NOMO-1 treated with DMSO at 0.1 percent for 48 hours (cell line): ENCODE measurements at regions not wholly inside any gene's neighbourhood (a gene's known extent, or its start where the extent isn't known, plus 50 kb on each side); places are given as distances from the start of the nearest gene placed in this dataset.

Source experiments
- DNase-seq: peaks from one replicate; lab custom pipeline; 2025; ENCODE audit not compliant: unreplicated experiment; lab: John Stamatoyannopoulos, UW

DNA sequence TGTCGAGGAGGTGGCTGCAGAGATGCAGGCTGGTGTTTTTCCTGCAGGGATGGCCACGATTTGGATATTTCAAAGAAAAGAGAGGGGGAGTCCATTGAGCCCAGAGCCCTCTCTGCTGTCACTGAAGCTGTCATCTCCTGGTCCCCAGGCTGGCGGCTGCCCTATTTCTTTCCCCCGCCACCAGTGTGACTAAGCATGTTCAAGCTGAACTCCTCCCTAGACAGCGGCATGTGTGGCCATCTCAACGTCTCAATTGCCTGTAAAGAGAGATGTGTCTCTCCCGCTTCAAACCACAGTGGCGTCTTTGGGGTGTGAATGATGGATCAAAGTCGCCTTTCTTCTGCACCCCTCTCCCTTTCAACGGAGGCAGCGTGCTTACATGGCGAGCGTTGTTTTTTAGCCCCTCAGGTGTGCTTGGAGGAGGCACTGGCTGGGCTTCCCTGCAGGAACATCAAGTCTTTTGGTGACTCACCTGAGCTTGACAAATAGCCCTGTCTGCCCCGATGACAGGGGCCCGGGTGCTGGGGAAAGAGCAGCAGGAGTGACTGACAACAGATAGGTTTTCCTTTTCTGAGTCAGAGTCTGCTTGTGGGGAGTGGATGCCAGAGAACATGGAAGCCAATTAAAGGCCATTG, 346.4 kb upstream of the AJAP1 start:
- no peak for DNase-seq

DNA sequence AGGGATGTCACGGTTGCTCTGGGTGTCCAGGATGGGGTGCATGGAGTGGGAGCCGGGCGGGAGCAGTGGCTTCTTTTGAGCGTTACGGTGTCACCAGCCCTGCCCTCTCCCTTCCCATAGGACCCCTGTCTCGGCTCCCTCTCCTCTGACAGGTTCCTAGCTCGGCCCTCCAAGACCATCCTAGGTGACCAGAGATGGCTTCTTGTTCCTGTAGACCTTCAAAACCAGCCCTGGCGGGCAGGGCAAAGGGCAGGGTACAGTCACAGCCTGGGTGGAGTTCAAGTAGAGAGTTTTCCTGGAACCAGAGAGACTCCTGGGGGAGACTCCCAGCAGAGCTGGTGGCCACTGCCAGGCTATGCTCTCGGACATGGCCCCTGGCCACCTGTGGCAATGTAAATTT, 345.6 kb upstream of the AJAP1 start:
- no peak for DNase-seq

DNA sequence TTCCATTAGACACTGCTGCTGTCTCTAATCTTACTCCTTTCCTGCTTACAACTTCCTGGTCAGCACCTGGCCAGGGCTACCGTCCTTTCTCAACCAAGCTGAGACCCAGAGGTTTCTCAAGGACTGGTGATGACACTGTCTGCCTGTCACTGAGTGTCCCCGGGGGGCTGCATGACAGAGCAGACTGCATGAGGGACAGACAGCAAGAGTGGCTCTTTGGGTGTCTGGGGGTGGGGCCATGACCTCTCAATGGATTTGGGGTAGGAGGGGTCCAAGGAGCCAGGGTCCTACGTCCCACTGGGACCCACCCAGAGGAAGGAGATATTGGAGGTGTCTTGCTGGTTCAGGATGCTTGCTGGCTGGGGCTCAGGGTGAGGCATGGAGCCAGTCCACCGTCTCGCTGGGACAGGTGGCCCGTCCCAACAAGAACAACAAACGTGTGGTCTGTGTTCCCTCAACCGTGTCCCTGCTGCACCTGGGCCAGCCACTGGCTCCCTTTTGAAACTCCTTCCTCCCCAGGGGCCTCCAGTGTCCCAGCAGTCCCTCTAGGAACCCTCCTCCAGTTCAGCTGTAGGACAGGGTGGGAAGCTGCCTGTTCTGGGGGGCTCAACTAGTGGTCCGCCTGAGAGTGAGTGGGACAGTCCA, 344.6 kb upstream of the AJAP1 start:
- no peak for DNase-seq

DNA sequence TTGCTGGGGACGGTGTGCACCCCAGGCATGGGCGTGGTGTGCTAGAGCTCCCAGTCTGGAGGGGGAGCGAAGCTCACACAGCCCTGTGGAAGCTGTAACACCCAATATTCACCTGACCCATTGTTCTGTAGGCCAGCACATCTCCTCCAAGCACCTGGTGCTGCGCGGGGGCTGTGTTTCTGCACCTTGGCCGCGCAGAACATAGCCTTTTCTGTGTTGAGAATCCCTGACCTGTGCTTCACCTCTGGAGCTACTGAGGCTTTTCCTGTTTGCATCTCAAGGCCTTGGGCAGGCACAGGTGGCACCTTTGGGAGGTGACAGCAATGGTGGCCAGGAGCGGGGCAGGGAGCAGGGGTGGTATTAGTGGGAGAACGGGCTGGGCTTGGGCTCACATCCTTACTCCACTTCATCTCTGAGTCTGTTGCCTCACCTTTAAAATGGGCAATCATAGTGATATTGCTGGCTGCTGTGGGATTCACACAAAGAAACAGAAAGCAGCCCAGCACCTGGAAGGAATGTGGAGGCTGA, 343.9 kb upstream of the AJAP1 start:
- no peak for DNase-seq

DNA sequence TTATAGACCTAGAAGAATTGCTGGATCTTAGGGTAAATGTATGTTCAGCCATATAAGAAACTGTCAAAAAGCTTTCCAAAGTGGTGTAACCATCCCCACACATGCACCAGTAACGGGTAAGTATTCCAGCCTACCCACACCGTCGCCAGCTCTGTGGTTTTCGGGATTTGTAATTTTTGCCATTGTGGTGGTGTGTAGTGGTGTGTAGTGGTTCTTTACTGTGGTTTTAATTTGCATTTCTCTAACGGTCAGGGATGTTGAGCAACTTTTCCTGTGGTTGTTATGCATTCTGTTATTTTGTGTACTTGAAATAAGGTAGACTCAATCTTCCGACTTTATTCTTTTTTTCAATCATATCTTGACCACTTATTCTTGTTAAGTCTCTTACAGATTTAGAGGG, 342.4 kb upstream of the AJAP1 start:
- no peak for DNase-seq

DNA sequence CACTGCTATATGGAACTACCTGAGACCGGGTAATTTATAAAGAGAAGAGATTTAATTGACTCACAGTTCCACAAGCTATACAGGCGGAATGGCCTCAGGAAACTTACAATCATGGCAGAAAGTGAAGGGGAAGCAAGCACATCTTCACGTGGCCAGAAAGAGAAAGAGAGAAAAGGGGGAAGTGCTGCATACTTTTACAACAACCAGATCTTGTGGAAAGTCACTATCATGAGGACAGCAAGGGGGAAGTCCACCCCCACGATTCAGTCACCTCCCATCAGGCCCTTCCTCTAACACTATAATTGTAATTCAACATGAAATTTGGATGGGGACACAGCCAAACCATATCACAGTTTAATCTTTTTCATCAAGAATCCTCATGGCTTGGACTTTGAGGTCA, 339.2 kb upstream of the AJAP1 start:
- no peak for DNase-seq

DNA sequence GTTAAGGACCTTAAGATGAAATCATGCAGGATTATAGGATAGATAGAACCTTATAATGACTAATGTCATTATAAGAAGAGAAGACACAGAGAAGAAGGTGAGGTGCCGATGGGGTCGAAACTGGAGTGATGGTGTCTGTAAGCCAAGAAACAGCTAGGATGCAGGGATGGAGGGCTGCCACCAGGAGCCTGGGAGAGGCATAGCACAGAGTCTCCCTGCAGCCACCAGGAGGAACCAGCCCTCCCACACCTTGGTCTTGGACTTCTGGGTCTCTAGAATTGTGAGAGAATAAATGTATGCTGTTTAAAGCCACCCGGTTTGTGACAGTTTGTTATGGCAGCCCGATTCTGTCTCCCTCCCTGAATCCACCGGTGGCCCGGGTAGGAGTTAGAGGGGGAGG, 337.2 kb upstream of the AJAP1 start:
- DNase-seq: no peak

DNA sequence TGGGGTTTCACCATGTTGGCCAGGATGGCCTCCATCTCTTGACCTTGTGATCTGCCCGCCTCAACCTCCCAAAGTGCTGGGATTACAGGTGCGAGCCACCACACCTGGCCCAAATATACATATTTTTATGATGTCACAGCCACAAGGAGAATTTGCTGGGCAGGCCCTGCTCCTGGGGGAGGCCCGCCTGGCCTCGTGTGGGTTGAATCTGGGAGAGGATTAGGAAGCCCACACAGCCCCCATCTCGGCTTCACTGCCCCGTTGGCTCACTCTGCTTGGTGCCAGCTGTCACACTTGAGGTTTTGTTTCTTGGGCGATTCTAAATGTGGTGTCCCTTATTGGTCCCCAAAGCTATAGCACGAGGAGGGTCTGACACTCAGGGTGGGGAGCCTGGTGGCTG, 335.7 kb upstream of the AJAP1 start:
- DNase-seq: no peak

DNA sequence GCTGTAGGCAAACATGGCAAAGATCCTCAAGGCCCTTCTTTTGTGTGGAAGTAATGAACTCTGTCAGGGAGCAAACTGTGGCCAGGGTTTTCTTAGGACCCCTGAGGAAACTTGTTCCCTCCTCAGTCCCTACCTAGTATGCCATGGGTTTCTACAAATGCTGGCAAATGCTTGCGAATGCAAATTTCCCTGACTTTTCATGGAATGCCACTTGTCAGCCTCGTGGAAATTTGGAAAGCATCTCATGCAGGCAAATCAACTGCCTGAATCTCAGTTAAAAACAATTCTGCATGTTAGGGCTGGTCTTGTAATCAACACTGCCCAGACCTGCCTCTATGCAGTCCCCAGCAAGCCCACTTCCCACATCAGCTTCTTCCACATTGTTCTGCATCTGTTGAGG, 334.9 kb upstream of the AJAP1 start:
- no peak for DNase-seq

DNA sequence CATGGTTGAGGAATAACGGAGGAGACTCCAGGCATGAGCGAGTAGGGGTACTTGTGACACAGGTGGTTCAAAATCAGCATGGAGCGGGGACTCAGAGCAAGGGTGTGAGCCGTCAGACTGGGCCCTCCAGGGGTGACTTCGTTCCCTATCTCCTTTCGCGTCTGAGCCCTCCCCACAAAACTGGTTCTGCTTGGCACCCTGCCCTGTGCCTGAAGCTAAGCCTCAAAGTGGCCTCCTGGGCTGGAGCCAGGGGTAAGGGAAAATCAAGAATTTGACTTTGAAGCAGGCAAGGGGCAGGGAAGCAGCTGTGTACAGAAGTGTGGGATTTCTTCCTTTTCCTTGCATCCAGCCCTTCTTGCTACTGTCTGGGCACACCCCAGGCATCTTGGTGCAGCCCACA, 331.5 kb upstream of the AJAP1 start:
- DNase-seq: no peak

DNA sequence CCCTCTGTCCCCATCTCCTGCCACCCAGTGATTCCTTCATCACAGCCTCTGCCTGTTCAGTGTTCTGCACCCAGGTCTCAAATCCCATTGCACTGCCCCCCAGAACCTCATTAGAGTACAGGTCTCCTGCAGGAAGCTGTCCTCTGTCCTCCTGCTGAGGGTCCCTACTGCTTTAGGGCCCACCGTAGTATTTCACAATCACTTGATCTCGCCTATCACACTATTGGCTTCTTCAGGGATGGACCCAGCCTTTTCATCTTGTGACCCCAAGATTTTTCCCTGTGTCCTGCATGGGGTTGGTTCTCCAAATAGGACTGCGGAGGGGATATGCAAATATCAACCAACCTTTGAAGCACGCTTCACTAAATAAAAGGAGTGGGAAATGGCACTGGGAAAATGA, 331.1 kb upstream of the AJAP1 start:
- no peak for DNase-seq

DNA sequence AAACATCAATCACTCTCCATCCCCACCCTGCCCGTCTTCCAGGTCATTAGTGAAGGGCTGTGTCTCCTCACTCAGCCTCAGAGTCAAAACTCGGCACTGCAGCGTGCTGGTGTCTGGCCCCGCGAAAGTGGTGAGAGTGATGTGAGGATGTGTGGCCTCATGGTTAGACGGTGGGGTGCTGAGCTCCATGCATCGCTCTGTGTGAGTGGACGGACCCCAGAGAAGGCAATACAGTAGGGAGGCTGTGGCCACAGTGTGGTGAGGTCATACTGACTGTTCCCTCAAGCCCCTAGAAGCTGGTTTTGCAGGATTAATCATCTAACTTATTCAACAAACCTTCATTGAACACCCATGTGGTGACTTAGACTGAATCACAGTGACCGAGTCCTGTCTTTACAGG, 329.9 kb upstream of the AJAP1 start:
- DNase-seq: no peak

DNA sequence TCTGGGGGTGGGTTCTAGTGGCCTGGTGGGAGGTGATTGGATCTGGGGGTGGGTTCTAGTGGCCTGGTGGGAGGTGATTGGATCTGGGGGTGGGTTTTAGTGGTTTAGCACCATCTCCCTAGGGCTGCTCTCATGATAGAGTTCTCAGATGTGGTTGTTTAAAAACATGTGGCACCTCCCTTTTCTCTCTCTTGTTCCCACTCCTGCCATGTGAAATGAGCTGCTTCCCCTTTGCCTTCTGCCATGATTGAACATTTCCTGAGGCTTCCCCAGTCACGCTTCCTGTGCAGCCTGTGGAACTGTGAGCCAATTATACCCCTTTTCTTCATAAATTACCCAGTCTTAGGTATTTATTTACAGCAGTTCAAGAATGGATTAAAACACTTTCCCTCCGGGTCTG, 327.3 kb upstream of the AJAP1 start:
- DNase-seq: no peak

DNA sequence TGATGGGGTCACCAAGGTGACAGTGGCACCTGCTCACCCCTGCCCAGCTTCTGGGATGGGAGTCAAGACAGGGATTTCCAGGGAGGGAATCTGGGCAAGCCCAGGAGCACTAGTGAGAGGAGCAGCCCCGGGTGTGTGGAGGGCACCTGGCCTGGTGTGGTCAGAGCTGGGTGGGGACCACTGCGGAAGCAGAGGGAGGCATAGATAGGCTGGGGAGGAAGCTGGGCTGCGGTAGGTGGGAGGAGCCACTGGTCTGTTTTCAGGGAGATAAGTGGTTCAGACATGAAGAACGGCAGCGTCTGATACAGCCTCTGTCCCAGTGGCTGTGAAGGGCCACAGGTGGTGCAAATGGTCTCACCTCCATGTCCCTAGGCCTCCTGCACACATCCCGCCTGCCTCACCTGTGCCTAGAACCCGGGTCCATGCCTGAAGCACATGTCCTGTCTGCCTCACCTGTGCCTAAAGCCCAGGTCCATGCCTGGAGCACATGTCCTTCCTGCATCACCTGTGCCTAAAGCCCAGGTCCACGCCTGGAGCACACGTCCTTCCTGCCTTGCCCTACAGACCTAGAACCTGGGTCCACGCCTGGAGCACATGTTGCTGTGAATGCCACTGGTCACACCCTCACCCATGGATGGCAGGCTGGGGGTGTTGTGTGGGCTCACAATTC, 325.9 kb upstream of the AJAP1 start:
- no peak for DNase-seq

DNA sequence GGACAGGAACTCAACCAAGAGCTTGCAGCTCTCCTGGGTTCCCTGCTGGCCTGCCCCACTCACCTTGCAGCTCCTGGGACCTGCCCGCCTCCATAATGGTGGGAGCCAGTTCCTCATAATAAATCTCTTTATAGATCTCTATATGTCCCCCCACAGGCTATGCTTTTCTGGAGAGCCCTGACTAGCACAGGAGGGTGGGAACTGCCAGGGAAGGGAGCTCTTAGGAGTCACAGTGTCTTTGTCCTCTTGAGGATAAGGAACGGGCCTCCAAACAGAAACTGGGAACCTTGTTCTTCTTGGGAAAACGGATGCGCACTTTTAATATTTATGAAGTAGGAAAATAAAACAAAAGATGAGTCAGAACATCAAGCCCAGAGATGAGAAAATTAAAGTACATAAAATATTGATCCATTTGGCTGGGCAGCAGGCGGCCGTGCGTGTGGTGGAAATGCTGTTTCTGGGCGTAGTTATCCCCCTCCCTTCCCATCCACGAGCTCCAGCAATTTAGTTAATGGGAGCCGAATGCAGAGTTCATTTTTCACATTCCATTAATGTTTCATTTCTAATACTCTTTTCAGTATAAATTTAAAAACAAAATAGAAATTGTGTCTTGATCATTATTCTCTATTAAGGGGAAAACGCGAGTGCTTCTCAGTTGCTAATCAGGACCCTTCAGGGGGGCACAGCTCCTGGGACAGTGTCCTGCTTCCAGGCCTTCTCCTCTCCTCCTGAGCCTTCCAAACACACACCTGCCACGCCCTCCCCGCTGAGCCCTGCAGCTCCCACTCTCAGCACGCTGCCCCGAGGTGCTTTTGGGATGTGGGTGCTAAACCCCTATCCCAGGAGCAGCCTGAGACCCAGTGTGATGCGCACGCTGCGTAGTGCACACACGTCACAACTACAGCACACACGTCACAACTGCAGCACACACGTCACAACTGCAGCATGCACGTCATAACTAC, 323.3 kb upstream of the AJAP1 start:
- DNase-seq: no peak

DNA sequence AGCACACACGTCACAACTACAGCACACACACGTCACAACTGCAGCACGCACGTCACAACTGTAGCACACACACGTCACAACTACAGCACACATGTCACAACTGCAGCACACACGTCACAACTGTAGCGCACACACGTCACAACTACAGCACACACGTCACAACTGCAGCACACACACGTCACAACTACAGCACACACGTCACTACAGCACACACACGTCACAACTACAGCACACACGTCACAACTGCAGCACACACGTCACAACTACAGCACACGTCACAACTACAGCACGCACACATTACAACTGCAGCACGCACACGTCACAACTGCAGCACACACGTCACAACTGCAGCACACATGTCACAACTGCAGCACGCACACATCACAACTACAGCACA, 322.6 kb upstream of the AJAP1 start:
- no peak for DNase-seq

DNA sequence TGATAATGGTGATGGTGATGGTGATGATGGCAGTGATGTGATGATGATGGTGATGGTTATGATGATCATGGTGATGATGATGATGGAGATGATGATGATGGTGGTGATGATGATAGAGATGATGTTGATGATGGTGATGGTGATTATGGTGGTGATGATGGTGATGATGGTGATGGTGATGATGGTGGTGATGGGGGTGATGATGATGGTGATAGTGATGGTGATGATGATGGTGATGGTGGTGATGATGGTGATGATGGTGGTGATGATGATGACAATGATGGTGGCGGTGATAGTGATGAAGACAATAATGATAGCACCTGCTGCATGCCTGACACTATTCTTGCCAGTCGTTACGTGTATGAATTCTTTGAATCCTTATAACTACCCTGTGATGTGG, 317.9 kb upstream of the AJAP1 start:
- no peak for DNase-seq

DNA sequence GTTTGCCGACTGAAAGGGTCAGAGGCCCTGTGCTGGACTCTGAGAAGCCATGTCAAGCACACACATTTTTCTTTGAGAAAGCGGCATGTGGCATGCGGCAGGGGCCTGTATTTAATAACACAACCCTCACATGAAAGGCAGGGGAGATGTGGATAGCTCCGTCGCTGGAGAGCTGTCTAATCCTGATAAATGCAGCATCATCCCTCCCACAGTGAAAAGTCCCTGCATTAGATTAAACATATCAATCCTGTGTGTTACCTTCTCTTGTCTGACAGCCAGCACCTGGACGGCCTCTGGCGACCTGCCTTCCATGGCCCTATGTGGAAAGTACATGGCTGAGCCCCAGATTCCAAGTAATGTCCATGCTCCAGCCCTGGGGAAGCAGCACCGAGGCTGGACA, 313.0 kb upstream of the AJAP1 start:
- no peak for DNase-seq

DNA sequence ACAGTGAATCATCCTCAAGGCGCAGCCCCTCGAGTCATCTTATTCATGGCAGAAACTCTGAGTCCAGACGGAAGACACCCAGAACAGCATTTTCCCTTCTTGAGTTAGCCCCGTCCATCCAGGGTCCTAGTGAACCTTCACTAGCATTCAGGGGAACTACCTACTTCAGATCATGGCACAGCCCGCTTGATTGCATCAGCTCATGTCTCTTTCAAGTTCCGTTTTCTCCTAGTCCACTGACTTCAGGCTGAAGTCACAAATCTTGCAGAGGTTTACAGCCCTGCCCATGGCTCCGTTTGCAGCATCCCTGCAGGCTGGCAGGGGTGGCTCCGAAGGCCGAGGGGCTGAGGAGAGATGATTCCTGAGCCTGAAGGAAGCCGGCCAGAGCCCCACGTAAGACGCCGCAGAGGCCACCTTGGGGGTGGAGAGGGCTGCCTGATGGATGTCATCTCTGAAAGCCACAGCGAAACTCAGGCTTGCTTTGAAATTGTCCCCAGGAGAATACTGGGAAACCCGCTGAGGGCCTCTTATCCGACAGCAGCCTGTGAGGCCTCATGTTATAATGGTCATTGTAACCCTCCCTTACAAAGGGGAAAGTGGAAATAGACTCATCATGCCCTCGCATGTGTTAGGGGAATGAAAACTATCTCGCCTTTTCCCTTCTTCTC, 310.2 kb upstream of the AJAP1 start:
- DNase-seq: peak; percentile 21

DNA sequence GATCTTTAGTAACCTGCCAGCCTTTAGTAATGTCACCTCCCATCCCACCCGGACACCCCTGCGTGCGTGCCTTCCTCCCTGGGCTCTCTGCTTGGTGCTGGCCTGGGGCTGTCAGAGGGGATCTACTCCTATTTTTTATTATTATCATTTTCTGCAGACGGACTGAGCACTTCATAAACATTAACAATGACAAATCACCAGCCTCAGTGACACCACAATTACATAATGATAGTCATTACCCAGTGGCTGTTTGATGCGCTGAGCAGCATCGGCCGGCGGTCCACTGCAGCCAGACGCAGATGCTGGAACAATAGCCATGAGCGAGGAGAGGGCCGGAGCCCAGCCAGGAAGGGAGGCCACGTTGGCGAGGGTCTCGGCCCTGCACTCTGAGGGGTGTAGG, 309.3 kb upstream of the AJAP1 start:
- no peak for DNase-seq

DNA sequence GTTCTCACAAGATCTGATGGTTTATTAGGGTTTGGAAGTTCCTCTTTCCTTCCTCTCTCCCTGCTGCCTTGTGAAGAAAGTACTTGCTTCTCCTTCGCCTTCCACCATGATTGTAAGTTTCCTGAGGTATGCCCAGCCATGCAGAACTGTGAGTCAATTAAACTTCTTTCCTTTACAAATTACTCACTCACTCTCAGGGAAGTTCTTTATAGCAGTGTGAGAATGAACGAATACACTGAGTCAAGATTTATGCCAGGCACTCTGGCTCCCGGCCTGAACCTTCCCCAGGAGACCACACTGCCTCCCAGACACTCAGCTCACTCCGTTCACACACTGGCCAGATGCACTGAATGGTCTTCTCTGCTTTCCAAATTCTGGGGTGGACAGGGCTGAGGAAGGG, 308.3 kb upstream of the AJAP1 start:
- DNase-seq: no peak
